Fibroblast of villous mesenchyme (primary cell): ENCODE measurements at regions not wholly inside any gene's neighbourhood (a gene's known extent, or its start where the extent isn't known, plus 50 kb on each side); places are given as distances from the start of the nearest gene placed in this dataset.

Experiments
- DNase-seq: peaks from one replicate; pipeline ENCODE4 v3.0.0-alpha.2; 2010; ENCODE audit warnings: low read depth
- H3K4me3 ChIP-seq: 2 replicates; pipeline ENCODE4 v1.5.1; 2011; ENCODE audit warnings: low read depth, mild to moderate bottlenecking, low read length
- TF ChIP-seq, protein P1 (sequence below): IDR thresholded peaks from 2 replicates; pipeline ENCODE4 v1.5.1; 2012; ENCODE audit warnings: low read depth, mild to moderate bottlenecking, low read length; ENCODE audit not compliant: insufficient read depth

DNA sequence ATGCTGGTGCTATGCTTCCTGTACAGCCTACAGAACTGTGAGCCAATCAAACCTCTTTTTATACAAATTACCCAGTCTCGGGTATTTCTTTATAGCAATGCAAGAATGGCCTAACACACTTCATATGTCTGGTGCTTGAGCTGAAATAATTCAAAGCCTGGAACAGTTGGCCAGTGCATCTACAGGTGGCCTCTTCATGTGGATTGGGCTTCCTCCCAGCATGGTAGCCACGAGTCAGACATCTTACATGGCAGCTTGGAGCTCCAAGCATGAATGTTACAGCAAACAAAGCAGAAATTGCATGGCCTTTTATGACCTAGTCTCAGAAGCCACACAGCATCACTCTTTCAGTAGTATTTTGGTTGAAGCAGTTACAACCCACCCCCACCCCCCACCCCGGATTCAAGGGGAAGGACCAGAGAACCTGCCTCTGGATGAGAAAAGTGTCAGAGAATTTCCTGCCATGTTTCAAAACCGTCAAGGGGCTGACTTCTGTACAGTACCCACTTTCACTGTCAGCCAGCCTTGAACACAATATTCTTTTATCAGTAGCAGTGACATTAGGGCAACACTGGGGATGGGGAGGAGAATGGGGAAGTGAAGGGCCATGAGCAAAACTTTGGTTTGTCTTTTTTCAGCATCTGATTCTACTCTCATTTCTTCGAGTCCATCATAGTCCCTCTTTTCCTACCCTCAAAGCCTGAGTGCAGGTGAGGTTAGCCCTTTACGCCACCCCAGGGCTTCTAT is 368.7 kb downstream of the BCOR start:
- TF ChIP-seq, protein P1, sequence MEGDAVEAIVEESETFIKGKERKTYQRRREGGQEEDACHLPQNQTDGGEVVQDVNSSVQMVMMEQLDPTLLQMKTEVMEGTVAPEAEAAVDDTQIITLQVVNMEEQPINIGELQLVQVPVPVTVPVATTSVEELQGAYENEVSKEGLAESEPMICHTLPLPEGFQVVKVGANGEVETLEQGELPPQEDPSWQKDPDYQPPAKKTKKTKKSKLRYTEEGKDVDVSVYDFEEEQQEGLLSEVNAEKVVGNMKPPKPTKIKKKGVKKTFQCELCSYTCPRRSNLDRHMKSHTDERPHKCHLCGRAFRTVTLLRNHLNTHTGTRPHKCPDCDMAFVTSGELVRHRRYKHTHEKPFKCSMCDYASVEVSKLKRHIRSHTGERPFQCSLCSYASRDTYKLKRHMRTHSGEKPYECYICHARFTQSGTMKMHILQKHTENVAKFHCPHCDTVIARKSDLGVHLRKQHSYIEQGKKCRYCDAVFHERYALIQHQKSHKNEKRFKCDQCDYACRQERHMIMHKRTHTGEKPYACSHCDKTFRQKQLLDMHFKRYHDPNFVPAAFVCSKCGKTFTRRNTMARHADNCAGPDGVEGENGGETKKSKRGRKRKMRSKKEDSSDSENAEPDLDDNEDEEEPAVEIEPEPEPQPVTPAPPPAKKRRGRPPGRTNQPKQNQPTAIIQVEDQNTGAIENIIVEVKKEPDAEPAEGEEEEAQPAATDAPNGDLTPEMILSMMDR: no peak
- DNase-seq: no peak

DNA sequence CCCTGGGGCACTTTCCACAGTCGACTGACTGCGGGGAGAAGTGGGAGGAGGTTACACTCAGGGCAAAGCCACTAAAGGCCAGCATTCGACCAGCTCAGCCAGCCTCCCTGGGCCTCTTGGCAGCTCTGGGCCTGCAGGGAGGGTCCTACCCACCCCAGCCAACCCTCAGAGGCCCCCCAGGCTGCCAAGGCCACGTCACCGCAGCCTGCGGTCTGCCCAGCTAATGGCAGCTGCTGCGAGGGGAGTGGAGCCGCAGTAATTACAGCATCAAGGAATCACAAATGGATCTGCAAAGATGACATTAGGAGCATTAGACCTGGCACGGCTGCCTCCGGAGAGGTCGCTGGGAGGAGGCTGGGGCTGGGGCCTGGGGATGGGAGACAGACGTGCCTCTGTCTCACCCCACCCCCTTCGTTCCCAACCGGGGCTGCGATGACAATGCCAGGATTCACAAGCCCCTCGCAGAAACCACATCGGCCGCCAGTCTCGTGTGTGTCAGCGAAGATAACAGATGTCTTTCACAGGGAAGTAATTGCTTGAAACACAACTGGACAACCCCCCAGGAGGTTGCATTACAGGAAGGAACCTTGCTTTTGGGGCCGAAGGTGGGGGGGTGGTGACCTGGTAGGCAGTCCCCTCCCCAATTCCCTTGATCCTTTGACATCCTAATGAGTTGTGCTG is 367.6 kb downstream of the BCOR start:
- no peak for DNase-seq
- TF ChIP-seq, protein P1: no peak
- H3K4me3 ChIP-seq: no peak overlapping the region

More for the DNA sequence above, 368.7 kb downstream of the BCOR start:
- no peak overlapping the region for H3K4me3 ChIP-seq

DNA sequence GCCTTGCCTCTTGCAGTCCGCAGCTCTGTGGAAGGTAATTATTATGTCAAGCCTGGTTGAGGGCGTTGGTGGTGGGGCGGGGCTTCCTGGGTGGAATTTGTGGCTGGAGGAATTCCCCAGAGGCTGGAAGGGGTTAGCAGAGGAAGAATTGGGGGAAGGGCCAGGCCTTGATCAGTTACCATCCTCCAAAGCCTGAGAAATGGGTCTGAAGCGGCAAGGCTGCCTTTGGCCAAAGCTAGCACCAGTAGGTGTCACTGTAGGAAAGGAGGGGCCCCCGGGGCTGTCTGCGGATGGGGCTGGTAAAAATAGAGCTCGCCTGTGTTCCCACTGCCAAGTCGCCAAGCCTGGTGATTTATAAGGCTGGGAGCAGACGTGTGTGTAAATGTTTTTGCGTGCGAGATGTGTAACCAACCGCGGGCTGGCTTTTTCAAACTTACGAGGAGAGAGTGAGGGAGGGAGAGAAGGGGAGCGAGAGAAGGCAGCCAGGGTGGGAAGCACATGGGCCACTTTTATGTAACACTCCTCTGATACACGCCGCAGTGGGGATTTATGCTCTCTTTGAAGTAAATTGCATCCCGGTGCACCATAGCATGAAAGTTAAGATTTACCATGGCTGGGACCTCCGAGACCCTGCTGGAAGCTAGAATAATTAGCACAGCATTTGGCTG is 367.0 kb downstream of the BCOR start:
- DNase-seq: peak; percentile 94
- TF ChIP-seq, protein P1: peak; percentile 63
- H3K4me3 ChIP-seq: no peak overlapping the region

DNA sequence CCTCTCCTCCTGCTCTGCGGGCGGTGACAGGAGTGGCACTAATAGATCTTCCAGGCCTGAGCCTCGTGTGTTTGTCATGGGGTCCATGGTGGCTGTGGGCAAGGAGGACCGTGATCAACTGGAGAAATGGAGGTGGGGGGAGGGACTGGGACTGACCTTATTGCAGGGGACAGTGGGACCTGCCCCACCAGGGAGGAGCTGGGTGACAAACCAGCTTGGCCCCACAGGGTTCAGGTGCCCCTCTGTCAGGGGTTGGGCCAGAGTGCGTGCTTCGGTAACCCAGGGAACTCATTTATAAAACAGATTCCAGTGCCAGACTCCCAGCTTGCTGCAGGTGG is 366.5 kb downstream of the BCOR start:
- DNase-seq: no peak
- H3K4me3 ChIP-seq: no peak overlapping the region
- TF ChIP-seq, protein P1: no peak

DNA sequence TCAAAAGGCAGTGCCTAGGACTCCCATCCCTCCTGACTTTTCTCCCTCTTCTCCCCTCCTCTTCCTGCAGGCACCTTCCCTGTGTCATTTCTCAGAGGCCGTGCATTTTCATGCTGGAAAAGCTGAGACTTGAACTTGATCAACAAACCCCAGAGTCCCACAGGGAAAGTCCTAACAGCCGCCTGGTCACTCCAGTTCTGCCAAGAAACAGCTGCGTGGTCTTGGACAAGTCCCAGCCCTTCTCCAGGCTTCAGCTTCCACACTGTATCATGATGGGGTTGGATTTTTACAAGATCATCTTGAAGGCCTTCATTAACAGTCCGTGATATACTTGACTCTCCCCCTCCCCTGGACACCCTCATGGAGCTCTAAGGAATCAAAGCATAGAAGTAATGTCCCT is 366.0 kb downstream of the BCOR start:
- TF ChIP-seq, protein P1: no peak
- no peak for DNase-seq
- no peak overlapping the region for H3K4me3 ChIP-seq

DNA sequence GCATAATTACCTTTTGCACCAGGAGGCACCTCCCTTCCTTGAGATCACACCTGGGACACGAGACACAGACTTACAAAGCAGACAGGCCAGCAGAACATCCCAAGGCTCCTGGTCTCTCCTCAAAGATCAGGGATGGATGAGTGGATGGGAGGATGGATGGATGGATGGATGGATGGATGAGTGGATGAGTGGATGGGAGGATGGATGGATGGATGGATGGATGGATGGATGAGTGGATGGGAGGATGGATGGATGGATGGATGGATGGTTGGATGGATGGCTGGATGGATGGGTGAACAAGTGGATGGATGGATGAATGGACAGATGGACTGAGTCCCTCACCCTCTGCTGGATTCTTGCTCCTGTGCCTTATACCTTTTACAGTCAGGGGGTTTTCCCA is 364.0 kb downstream of the BCOR start:
- TF ChIP-seq, protein P1: no peak
- no peak overlapping the region for H3K4me3 ChIP-seq
- no peak for DNase-seq
